H1 (cell line): ENCODE measurements at regions not wholly inside any gene's neighbourhood (a gene's known extent, or its start where the extent isn't known, plus 50 kb on each side); places are given as distances from the start of the nearest gene placed in this dataset.

Experiments
- CTCF ChIA-PET: fragments of 300-600 bp; sonication (Branson Sonifier 250); formaldehyde crosslinking; loops from one replicate; lab custom pipeline; 2021; ENCODE audit not compliant: partially characterized antibody; lab: Charles Lee
- POLR2A ChIA-PET: fragments of 300-600 bp; sonication (Branson Sonifier 250); formaldehyde crosslinking; loops from one replicate; lab custom pipeline; 2021; ENCODE audit warnings: inconsistent platforms; ENCODE audit not compliant: partially characterized antibody; lab: Charles Lee
- DNase-seq, 2 experiments: peaks; one replicate each; pipeline versions ENCODE4 v3.0.0 to v3.0.0-alpha.2; 2010 to 2022; ENCODE audit warnings: low spot score in 2 of 2, low read depth in 1 of 2, mixed read lengths in 1 of 2
- FAIRE-seq: peaks from 2 replicates; lab custom pipeline; 2011; peaks lifted over from hg19 to GRCh38; lab: Jason Lieb, UNC
- H2AFZ ChIP-seq: 2 replicates; pipeline ENCODE4 v1.8.1; 2012; ENCODE audit warnings: low read length, inconsistent platforms
- H2AK5ac ChIP-seq: 2 replicates; pipeline ENCODE4 v1.6.1; 2013; ENCODE audit warnings: low read depth, low read length
- H2BK120ac ChIP-seq: replicated peaks from 2 replicates; pipeline ENCODE3; 2013; ENCODE audit warnings: low read depth, low read length, inconsistent platforms
- H2BK12ac ChIP-seq: 2 replicates; pipeline ENCODE4 v1.6.1; 2013; ENCODE audit warnings: low read depth, low read length
- H2BK15ac ChIP-seq: 2 replicates; pipeline ENCODE4 v1.6.1; 2013; ENCODE audit warnings: low read length
- H2BK20ac ChIP-seq: 2 replicates; pipeline ENCODE4 v1.6.1; 2013; ENCODE audit warnings: low read length
- H2BK5ac ChIP-seq: 2 replicates; pipeline ENCODE4 v1.6.1; 2013; ENCODE audit warnings: low read depth, low read length
- H3K14ac ChIP-seq: 2 replicates; pipeline ENCODE4 v1.6.1; 2013; ENCODE audit warnings: inconsistent platforms; ENCODE audit not compliant: insufficient read length
- H3K18ac ChIP-seq: 2 replicates; pipeline ENCODE4 v1.6.1; 2013; ENCODE audit warnings: low read length; ENCODE audit errors: extremely low read depth
- H3K23ac ChIP-seq: 2 replicates; pipeline ENCODE4 v1.6.1; 2013; ENCODE audit warnings: inconsistent platforms; ENCODE audit not compliant: insufficient read length
- H3K23me2 ChIP-seq: 2 replicates; pipeline ENCODE4 v1.6.1; 2013; ENCODE audit warnings: low read depth, low read length
- H3K27ac ChIP-seq: 2 replicates; pipeline ENCODE4 v1.6.1; 2011; ENCODE audit warnings: low read depth, low read length, inconsistent platforms
- H3K27me3 ChIP-seq, 4 experiments: replicated peaks in 1 of 4; 1 replicate in 1 of 4; 2 replicates in 3 of 4; pipeline versions ENCODE4 v1.6.1 to v1.8.1; 2011 to 2013; ENCODE audit warnings: low read length in 3 of 4, mild to moderate bottlenecking in 3 of 4, inconsistent platforms in 2 of 4, mixed read lengths in 2 of 4, moderate library complexity in 1 of 4; ENCODE audit not compliant: control insufficient read depth in 3 of 4, insufficient read depth in 3 of 4; ENCODE audit errors: extremely low read depth in 1 of 4
- H3K36me3 ChIP-seq, 4 experiments: 2 replicates each; pipeline versions ENCODE4 v1.6.1 to v1.8.1; 2011 to 2013; ENCODE audit warnings: mild to moderate bottlenecking in 4 of 4, low read length in 3 of 4, moderate library complexity in 2 of 4, control low read depth in 1 of 4, inconsistent platforms in 1 of 4; ENCODE audit not compliant: insufficient read depth in 4 of 4, control insufficient read depth in 2 of 4
- H3K4ac ChIP-seq: replicated peaks from 2 replicates; pipeline ENCODE3; 2013; ENCODE audit warnings: low read length, low read depth, mixed read lengths, inconsistent platforms; ENCODE audit not compliant: insufficient read length
- H3K4me1 ChIP-seq, 4 experiments: replicated peaks in 1 of 4; 1 replicate in 1 of 4; 2 replicates in 3 of 4; pipeline versions ENCODE4 v1.6.1 to v1.8.1; 2011 to 2013; ENCODE audit warnings: low read length in 3 of 4, inconsistent platforms in 2 of 4, mixed read lengths in 1 of 4; ENCODE audit not compliant: insufficient read depth in 4 of 4, control insufficient read depth in 3 of 4
- H3K4me2 ChIP-seq, 2 experiments: 2 replicates each; pipeline versions ENCODE4 v1.6.1 to v1.8.1; 2011 to 2013; ENCODE audit warnings: low read depth in 2 of 2, low read length in 2 of 2, control low read depth in 1 of 2, inconsistent platforms in 1 of 2, mild to moderate bottlenecking in 1 of 2; ENCODE audit not compliant: insufficient read depth in 1 of 2
- H3K4me3 ChIP-seq, 4 experiments: fragments of 200-600, 300-600 bp in 1 of 4; sonication (generic), shearing (Covaris generic), sonication (Bioruptor Twin) in 1 of 4; 2 replicates each; pipeline versions ENCODE4 v1.5.1 to v1.8.1; 2011 to 2016; ENCODE audit warnings: low read length in 4 of 4, low read depth in 3 of 4, control low read depth in 2 of 4, inconsistent platforms in 2 of 4, mild to moderate bottlenecking in 2 of 4, mixed read lengths in 1 of 4, moderate library complexity in 1 of 4; ENCODE audit not compliant: insufficient read depth in 2 of 4; ENCODE audit errors: extremely low read depth in 1 of 4
- H3K56ac ChIP-seq: replicated peaks from 2 replicates; pipeline ENCODE3; 2013; ENCODE audit warnings: low read depth, mild to moderate bottlenecking, mixed read lengths, low read length, inconsistent platforms; ENCODE audit not compliant: insufficient read length
- H3K79me1 ChIP-seq: 2 replicates; pipeline ENCODE4 v1.6.1; 2013; ENCODE audit warnings: low read depth, low read length, control low read depth
- H3K79me2 ChIP-seq, 2 experiments: 2 replicates each; pipeline versions ENCODE4 v1.6.1 to v1.8.1; 2012 to 2013; ENCODE audit warnings: low read length in 2 of 2, mild to moderate bottlenecking in 2 of 2, inconsistent platforms in 1 of 2; ENCODE audit not compliant: insufficient read depth in 2 of 2, control insufficient read depth in 1 of 2
- H3K9ac ChIP-seq, 4 experiments: replicated peaks in 1 of 4; 1 replicate in 1 of 4; 2 replicates in 3 of 4; pipeline versions ENCODE4 v1.6.1 to v1.8.1; 2011 to 2013; ENCODE audit warnings: low read depth in 3 of 4, low read length in 3 of 4, control low read depth in 2 of 4, mild to moderate bottlenecking in 2 of 4, moderate library complexity in 2 of 4, inconsistent platforms in 1 of 4; ENCODE audit errors: extremely low read depth in 1 of 4
- H3K9me3 ChIP-seq, 2 experiments: 2 replicates each; pipeline versions ENCODE4 v1.6.1 to v1.8.1; 2012 to 2013; ENCODE audit warnings: mild to moderate bottlenecking in 2 of 2, moderate library complexity in 2 of 2, control low read depth in 1 of 2, inconsistent platforms in 1 of 2, low read depth in 1 of 2, low read length in 1 of 2, mixed read lengths in 1 of 2; ENCODE audit not compliant: insufficient read depth in 2 of 2
- H4K20me1 ChIP-seq, 2 experiments: replicated peaks in 1 of 2; 2 replicates each; pipeline versions ENCODE3 to v1.8.1; 2011 to 2013; ENCODE audit warnings: inconsistent platforms in 2 of 2, low read length in 2 of 2, mild to moderate bottlenecking in 1 of 2; ENCODE audit not compliant: insufficient read depth in 2 of 2, control insufficient read depth in 1 of 2
- H4K5ac ChIP-seq: 2 replicates; pipeline ENCODE4 v1.6.1; 2013; ENCODE audit warnings: low read length, low read depth, mixed read lengths, inconsistent platforms; ENCODE audit not compliant: insufficient read length
- H4K8ac ChIP-seq: 2 replicates; pipeline ENCODE4 v1.8.0; 2013; ENCODE audit warnings: mild to moderate bottlenecking, moderate library complexity, low read length, inconsistent platforms; ENCODE audit not compliant: insufficient read depth; ENCODE audit errors: extremely low read depth
- H4K91ac ChIP-seq: replicated peaks from 2 replicates; pipeline ENCODE3; 2013; ENCODE audit warnings: low read length, mixed read lengths, inconsistent platforms; ENCODE audit not compliant: insufficient read length
- CREB1 ChIP-seq: IDR thresholded peaks from 2 replicates; pipeline ENCODE4 v1.6.1; 2012; ENCODE audit warnings: inconsistent platforms
- EP300 ChIP-seq, 2 experiments: IDR thresholded peaks; 1 replicate in 1 of 2; 2 replicates in 1 of 2; pipeline ENCODE4 v1.6.1; 2011 to 2012; ENCODE audit warnings: low read depth in 2 of 2, low read length in 2 of 2, mild to moderate bottlenecking in 2 of 2, borderline replicate concordance in 1 of 2, inconsistent platforms in 1 of 2, moderate library complexity in 1 of 2
- GABPA ChIP-seq: IDR thresholded peaks from 2 replicates; pipeline ENCODE4 v1.6.1; 2011; ENCODE audit warnings: mild to moderate bottlenecking, low read length, moderate library complexity, borderline replicate concordance; ENCODE audit not compliant: insufficient read depth
- TAF7 ChIP-seq: optimal IDR thresholded peaks from 2 replicates; pipeline ENCODE3; 2011; ENCODE audit warnings: low read depth, mild to moderate bottlenecking, inconsistent platforms, low read length, moderate library complexity, borderline replicate concordance
- WGBS, 2 experiments: shearing (Covaris generic) in 1 of 2; methylation state at CpG; one replicate each; pipeline versions ENCODE4 v1.1.6 to v1.1.7; 2013 to 2015; ENCODE audit warnings: low lambda C conversion rate in 2 of 2, mixed read lengths in 2 of 2, inconsistent platforms in 1 of 2, low coverage in 1 of 2, missing lambda C conversion rate in 1 of 2; ENCODE audit not compliant: insufficient replicate concordance in 2 of 2, insufficient coverage in 1 of 2, insufficient read length in 1 of 2; ENCODE audit errors: extremely low coverage in 1 of 2, missing lambda C conversion rate in 1 of 2; 5-methylcytosine and 5-hydroxymethylcytosine counted together

GRCh38 chr7:153444641-153445040 lies 607.6 kb upstream of the DPP6 start:
- Histone ChIP-seq H4K20me1 (no peaks in the 10 kb centered on the region), H2BK5ac (no peak overlapping the region), H3K4me2 (no peak overlapping the region), H3K79me2 (no peaks in the 10 kb centered on the region), H3K56ac (no peak overlapping the region), H2AFZ (no peak overlapping the region), H3K18ac (no peak overlapping the region), H2BK120ac (no peak overlapping the region), H2AK5ac (no peak overlapping the region), H3K9me3 (peaks cover 0 to 4% of the 10 kb centered on the region in 2 experiments; a peak in 3 of 4 replicates), H3K4me1 (no peaks in the 10 kb centered on the region; a peak in 1 of 7 replicates), H4K91ac (no peak overlapping the region), H4K8ac (no peak overlapping the region), H4K5ac (no peak overlapping the region), H3K36me3 (no peaks in the 10 kb centered on the region), H3K9ac (no peak overlapping the region), H3K27me3 (no peaks in the 10 kb centered on the region), H3K4me3 (no peak overlapping the region), H3K27ac (no peak overlapping the region), H3K23ac (no peak overlapping the region), H3K79me1 (no peaks in the 10 kb centered on the region), H2BK15ac (no peak overlapping the region), H2BK20ac (no peak overlapping the region), H3K14ac (no peak overlapping the region), H2BK12ac (no peak overlapping the region), H3K23me2 (no peaks in the 10 kb centered on the region), H3K4ac (no peak overlapping the region)
- DNase-seq, result no peak
- no peak for FAIRE-seq
- POLR2A ChIA-PET, result no interaction called here
- 87% methylated on average over 8 of the region's 8 CpGs; no CpG with 5 or more reads in 1 of the 2 experiments for WGBS, 2 experiments
- CTCF ChIA-PET, result no interaction called here
- TF ChIP-seq TAF7, result no peak
- no peak for TF ChIP-seq GABPA
- no peak for TF ChIP-seq EP300 (IDR thresholded peaks at IDR 0.05; ENCODE audit: borderline replicate concordance in 1 of 2, low read depth in 2 of 2, low read length in 2 of 2)
- TF ChIP-seq CREB1, result no peak
